Stimulated activated memory B cell treated with anti-CD40 and anti-IgM and Interleukin-4, amounts not matched to agents 10 μg/mL and 1 μg/mL and 100 μg/mL, for 72 hours (primary cell): ENCODE measurements at regions not wholly inside any gene's neighbourhood (a gene's known extent, or its start where the extent isn't known, plus 50 kb on each side); places are given as distances from the start of the nearest gene placed in this dataset.
"Not testable (repeated sequence)": the region's sequence is repeated elsewhere in the genome, so short reads cannot be mapped to it uniquely, and the experiment has no call there.

Experiments
- ATAC-seq: fragments of 150-1000 bp; cut with Tn5 transposase; 2 replicates; pipeline ENCODE4 v1.10.0; 2021
- H3K27ac Mint-ChIP-seq: one replicate; pipeline ENCODE4 v1.8.0; 2022; ENCODE audit warnings: mild to moderate bottlenecking, mixed read lengths
- H3K27me3 Mint-ChIP-seq: one replicate; pipeline ENCODE4 v1.8.0; 2022; ENCODE audit warnings: mixed read lengths
- H3K36me3 Mint-ChIP-seq: one replicate; pipeline ENCODE4 v1.8.0; 2022; ENCODE audit warnings: mixed read lengths
- H3K4me1 Mint-ChIP-seq: one replicate; pipeline ENCODE4 v1.8.0; 2022; ENCODE audit warnings: mixed read lengths
- H3K4me3 Mint-ChIP-seq: one replicate; pipeline ENCODE4 v1.8.0; 2022; ENCODE audit warnings: mild to moderate bottlenecking, moderate library complexity, mixed read lengths
- H3K9me3 Mint-ChIP-seq: one replicate; pipeline ENCODE4 v1.8.0; 2022; ENCODE audit warnings: mixed read lengths

DNA sequence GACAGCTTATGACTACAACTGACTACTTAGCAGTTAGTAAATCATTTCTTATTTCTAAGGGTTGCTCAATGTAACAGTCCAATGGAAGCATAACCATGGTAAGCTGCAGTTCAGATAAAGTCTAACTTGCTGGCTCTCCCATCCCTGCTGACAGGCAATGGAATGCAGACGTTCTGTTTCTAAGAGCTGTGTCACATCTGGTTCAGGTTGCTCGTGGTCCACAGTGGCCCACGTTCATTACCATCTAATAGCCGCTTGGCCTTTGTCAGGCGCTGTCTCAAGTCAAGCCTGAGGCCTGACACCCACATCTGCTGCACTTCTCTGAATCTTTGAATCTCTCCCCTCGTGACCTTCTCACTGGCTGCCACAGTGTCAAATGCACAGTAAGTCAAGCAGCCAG, 240.8 kb downstream of the FGFR2 start:
- no peaks in the 10 kb centered on the region for H3K36me3 Mint-ChIP-seq
- no peaks in the 10 kb centered on the region for H3K27me3 Mint-ChIP-seq
- H3K27ac Mint-ChIP-seq: no peak overlapping the region

DNA sequence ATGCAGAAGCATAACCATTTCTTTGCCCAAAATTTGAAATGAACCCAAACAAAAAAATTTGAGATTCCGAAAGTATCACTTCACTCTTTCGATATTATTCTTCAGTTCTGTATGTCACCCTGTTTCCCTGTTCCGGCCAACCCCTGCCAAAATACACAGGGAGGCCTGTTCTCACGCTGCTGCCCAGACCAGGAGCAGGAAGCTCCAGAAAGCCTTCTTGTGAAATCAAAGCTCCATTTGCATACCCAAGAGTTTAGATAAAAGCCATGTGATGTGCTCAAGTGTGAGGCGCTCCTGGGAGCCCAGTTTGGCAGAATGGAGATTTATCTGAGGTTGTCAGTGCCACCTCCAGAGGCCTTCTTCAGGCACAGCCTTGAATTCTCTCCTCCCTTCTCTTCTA, 236.2 kb downstream of the FGFR2 start:
- H3K9me3 Mint-ChIP-seq: peaks cover 4% of the 10 kb centered on the region

More for the DNA sequence above, 240.8 kb downstream of the FGFR2 start:
- H3K9me3 Mint-ChIP-seq: peaks cover 4% of the 10 kb centered on the region
- no peak overlapping the region for H3K4me3 Mint-ChIP-seq
- H3K4me1 Mint-ChIP-seq: no peaks in the 10 kb centered on the region
- ATAC-seq: no peak

DNA sequence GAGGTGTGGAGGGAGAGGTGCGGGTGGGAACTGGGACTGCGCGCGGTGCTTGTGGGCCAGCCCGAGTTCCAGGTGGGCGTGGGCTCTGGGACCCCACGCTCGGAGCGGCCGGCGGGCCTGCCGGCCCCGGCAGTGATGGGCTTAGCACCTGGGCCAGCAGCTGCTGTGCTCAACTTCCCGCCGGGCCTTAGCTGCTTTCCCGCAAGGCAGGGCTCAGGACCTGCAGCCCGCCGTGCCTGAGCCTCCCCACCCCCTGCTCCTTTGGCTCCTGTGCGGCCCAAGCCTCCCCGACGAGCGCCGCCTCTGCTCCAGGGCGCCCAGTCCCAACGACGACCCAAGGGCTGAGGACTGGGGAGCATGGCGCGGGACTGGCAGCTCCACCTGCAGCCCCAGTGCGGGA, 232.7 kb downstream of the FGFR2 start:
- no peaks in the 10 kb centered on the region for H3K36me3 Mint-ChIP-seq

More for the DNA sequence above, 236.2 kb downstream of the FGFR2 start:
- no peak overlapping the region for H3K4me3 Mint-ChIP-seq
- H3K36me3 Mint-ChIP-seq: no peaks in the 10 kb centered on the region
- no peaks in the 10 kb centered on the region for H3K27me3 Mint-ChIP-seq
- no peak overlapping the region for H3K27ac Mint-ChIP-seq
- no peaks in the 10 kb centered on the region for H3K4me1 Mint-ChIP-seq
- no peak for ATAC-seq

DNA sequence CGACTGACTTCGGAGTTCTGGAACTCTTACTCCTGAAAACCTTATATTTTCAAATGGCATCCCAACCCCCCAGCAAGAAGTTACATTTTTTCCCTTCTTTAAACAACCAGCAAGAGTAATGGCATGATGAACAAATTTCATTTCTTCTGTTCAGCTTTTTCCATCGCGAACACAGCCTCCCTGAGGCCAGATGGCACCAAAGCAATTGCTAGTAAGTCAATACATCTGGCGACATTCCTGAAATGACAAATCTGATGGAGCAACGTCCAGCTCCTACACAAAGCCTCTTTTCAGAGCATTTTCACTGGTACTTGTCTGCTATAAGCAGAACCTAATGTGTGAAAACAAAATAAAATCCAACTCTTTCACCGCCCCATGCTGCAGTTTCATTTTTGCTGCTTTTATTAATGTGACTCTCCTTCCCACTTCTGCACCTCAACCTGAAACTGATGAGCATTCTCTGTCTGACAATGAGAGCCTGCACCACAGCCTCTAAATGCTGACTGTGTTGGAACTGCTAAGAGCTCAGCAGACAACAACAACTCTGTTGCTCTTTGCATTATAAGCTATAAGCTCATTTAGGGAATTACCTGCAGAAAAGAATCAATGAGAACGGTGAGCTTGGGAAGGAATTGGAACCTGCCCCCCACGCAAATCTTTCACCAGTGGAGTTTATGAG, 229.8 kb downstream of the FGFR2 start:
- no peaks in the 10 kb centered on the region for H3K9me3 Mint-ChIP-seq
- no peak overlapping the region for H3K27ac Mint-ChIP-seq
- H3K27me3 Mint-ChIP-seq: no peaks in the 10 kb centered on the region
- H3K36me3 Mint-ChIP-seq: no peaks in the 10 kb centered on the region
- H3K4me3 Mint-ChIP-seq: no peak overlapping the region
- H3K4me1 Mint-ChIP-seq: no peaks in the 10 kb centered on the region
- ATAC-seq: no peak

More for the DNA sequence above, 232.7 kb downstream of the FGFR2 start:
- no peak for ATAC-seq
- H3K4me3 Mint-ChIP-seq: no peak overlapping the region
- H3K27me3 Mint-ChIP-seq: no peaks in the 10 kb centered on the region
- H3K9me3 Mint-ChIP-seq: no peaks in the 10 kb centered on the region
- no peaks in the 10 kb centered on the region for H3K4me1 Mint-ChIP-seq
- no peak overlapping the region for H3K27ac Mint-ChIP-seq

DNA sequence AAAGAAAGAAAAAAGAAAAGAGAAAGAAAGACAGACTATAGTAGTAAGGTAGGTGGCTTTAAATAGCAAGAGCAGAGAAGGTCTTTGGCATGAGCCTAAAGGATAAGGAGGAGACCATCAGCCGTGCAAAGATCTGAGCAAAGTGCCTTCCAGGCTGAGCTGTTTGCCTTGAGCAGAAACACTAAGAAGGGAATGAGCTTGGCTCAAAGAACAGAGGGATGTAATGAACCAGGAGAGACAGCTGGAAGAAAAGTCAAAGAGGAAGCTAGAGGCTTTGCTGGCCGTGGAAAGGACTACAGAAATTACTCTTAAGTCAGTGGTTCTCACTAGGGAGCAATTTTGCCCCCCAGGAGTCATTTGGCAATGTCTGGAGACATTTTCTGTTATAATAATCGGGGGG, 228.6 kb downstream of the FGFR2 start:
- Mint-ChIP-seq H3K27ac (no peak overlapping the region), H3K4me1 (no peaks in the 10 kb centered on the region), H3K27me3 (no peaks in the 10 kb centered on the region), H3K4me3 (no peak overlapping the region), H3K9me3 (peaks cover 5% of the 10 kb centered on the region), H3K36me3 (no peaks in the 10 kb centered on the region)
- ATAC-seq: no peak

DNA sequence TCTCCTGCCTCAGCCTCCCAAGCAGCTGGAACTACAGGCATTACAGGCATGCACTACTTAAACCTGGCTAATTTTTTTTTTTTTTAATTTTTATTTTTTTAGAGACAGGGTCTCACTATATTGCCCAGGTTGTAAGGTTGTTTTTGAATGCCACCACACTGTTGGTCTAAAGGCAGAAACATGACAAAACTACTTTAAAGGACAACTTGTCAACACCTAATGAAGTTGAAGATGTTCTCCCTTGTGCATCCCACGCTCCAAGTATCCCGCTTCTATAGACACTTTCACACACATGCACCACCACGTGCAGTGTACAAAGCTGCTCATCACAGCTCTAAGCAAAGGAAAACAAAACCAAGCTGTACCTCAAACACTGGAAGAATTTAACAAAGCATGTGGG, 226.4 kb downstream of the FGFR2 start:
- Mint-ChIP-seq H3K27ac (no peak overlapping the region), H3K36me3 (no peaks in the 10 kb centered on the region), H3K4me1 (no peaks in the 10 kb centered on the region), H3K27me3 (no peaks in the 10 kb centered on the region), H3K9me3 (peaks cover 9% of the 10 kb centered on the region), H3K4me3 (no peak overlapping the region)
- no peak for ATAC-seq

DNA sequence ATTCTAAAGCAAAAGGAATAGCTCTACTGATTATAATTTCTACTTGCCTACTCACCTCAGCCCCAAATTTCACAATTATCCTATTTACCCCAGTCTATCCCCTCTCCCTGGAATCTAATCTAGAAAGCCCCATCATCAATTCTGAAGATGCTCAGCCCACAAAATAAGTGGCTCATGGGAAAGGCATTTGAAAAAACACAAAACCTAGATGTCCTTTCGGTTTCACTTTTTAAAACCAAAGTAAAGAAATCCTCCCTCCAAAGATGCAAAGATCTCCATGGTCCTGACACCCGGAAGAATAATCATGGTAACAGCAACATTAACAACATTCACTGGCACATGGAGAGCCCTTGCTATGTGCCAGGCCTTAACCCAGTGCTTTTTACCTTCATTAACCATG, 224.8 kb downstream of the FGFR2 start:
- Mint-ChIP-seq H3K27me3 (peaks cover 8% of the 10 kb centered on the region), H3K4me3 (no peak overlapping the region), H3K4me1 (no peaks in the 10 kb centered on the region), H3K36me3 (no peaks in the 10 kb centered on the region), H3K9me3 (peaks cover 12% of the 10 kb centered on the region), H3K27ac (no peak overlapping the region)
- ATAC-seq: no peak

DNA sequence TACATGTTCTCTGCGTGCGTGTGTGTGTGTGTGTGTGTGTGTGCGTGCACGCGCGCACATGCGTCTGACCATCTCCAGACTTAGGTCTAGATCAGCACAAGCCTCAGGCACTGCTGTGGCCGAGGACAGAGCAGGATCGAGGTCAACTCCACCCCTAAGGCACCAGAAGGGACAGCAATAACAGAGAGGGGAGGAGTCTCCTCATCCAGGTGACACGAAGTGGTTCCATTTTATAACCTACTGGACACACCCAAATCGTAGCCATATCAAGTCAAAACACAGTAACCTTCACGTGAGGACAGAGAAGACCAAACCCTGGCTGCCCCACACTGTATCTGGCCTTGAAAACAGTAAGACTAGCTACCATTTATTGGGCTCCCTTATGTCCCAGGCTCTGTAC, 224.1 kb downstream of the FGFR2 start:
- Mint-ChIP-seq H3K27ac (no peak overlapping the region), H3K4me1 (no peaks in the 10 kb centered on the region), H3K4me3 (no peak overlapping the region), H3K27me3 (peaks cover 8% of the 10 kb centered on the region), H3K36me3 (no peaks in the 10 kb centered on the region), H3K9me3 (peaks cover 12% of the 10 kb centered on the region)
- ATAC-seq: no peak

DNA sequence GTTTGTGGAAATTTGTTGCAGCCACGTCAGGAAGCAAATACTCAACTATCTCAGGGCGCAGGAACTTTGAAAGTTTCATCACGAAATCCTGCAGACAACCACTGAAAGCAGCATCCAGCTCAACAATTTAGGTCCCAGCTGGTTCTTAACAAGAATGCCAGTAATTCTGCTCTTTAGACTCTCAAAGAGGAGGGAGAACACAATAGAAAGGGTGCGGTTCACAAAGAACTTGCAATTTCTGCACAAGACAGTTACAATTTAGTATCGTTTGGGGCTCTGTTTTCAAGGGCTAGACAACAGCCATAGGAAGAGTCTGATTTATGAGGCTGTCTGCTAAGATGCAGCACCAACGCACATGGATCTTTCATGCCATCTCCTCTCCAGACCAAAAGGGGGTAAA, 223.1 kb downstream of the FGFR2 start:
- H3K4me1 Mint-ChIP-seq: no peaks in the 10 kb centered on the region
- H3K27ac Mint-ChIP-seq: no peak overlapping the region
- no peak for ATAC-seq
- peaks cover 8% of the 10 kb centered on the region for H3K27me3 Mint-ChIP-seq
- H3K4me3 Mint-ChIP-seq: no peak overlapping the region
- H3K9me3 Mint-ChIP-seq: peaks cover 12% of the 10 kb centered on the region
- no peaks in the 10 kb centered on the region for H3K36me3 Mint-ChIP-seq

DNA sequence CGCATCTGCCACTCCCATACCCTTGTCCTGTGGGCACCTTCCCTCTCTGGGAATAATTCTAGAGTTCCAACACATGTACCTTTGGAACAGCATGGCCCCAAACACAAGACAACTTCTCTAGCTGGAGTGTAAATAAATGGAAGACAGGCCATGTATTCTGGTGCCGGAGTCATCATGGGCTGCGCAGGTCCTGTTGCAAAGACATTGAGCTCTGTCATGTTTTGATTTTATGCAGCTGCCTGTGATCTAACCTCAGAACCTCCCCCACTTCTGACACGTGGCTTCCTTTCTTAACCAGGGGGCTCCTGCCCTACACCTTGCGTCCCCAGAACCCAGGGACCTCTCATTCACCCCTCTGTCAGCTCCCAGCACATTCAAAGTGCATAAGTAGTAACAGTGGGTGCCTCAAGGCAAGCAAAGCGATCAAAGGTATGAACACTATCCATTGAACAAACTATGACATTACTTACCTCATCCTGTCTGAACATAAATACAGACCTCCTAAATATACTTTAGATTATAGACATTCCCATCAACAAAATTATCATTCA, 219.9 kb downstream of the FGFR2 start:
- Mint-ChIP-seq H3K4me3 (no peak overlapping the region), H3K36me3 (no peaks in the 10 kb centered on the region), H3K27me3 (peaks cover 8% of the 10 kb centered on the region), H3K27ac (no peak overlapping the region), H3K4me1 (no peaks in the 10 kb centered on the region), H3K9me3 (peaks cover 15% of the 10 kb centered on the region)
- no peak for ATAC-seq

DNA sequence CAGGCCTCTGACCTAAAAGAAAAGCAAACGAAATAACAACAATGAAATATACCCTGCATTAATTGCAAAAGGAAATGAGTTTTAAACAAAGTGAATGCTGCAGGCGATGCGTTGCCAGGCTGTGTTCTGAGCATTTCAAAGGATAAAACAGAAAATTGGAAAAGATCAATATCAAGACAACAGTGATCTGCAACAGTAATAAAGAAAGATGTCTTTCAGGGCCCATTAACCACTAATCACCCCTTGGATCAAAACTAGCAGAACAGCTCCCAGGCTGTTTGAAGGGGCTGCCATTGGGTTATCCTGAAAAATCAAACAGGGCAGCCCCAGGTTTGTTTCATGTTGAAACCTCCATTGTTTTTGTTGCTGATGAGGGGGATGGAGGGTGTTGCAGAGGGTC, 219.2 kb downstream of the FGFR2 start:
- no peaks in the 10 kb centered on the region for H3K36me3 Mint-ChIP-seq
- no peak overlapping the region for H3K27ac Mint-ChIP-seq
- no peak overlapping the region for H3K4me3 Mint-ChIP-seq
- peaks cover 13% of the 10 kb centered on the region for H3K9me3 Mint-ChIP-seq
- H3K27me3 Mint-ChIP-seq: peaks cover 8% of the 10 kb centered on the region
- H3K4me1 Mint-ChIP-seq: no peaks in the 10 kb centered on the region
- ATAC-seq: no peak

DNA sequence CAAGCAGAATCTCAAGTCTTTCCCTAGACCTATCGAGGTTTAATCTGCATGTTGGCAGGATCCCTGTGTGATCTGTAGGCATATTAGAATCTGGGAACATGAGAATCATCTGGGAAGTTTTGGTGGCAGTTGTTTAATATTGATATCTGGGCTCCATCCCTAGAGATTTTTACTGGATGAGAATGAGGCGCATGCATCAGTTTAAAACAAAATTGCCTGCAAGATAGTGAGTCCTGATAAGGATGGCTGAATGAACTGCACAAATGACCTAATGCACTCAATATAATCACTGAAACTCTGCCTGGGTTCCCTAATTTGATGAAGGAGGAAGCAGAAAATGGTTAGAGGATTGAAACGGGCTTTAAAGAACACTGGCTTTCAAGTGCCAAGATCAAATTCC, 218.0 kb downstream of the FGFR2 start:
- no peak for ATAC-seq
- Mint-ChIP-seq H3K4me3 (no peak overlapping the region), H3K36me3 (no peaks in the 10 kb centered on the region), H3K27ac (no peak overlapping the region), H3K27me3 (peaks cover 8% of the 10 kb centered on the region), H3K4me1 (no peaks in the 10 kb centered on the region), H3K9me3 (peaks cover 9% of the 10 kb centered on the region)

DNA sequence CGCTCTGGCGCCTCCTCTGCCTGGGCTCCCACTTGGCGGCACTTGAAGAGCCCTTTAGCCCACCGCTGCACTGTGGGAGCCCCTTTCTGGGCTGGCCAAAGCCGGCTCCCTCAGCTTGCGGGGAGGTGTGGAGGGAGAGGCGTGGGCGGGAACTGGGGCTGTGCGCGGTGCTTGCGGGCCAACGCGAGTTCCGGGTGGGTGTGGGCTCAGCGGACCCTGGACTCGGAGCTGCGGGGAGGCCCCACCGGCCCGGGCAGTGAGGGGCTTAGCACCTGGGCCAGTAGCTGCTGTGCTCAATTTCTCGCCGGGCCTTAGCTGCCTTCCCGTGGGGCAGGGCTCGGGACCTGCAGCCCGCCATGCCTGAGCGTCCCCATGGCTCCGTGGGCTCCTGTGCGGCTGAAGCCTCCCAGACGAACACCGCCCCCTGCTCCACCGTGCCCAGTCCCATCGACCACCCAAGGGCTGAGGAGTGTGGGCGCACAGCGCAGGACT, 216.2 kb downstream of the FGFR2 start:
- H3K27ac Mint-ChIP-seq, H3K9me3 Mint-ChIP-seq, H3K27me3 Mint-ChIP-seq, H3K4me1 Mint-ChIP-seq, ATAC-seq, H3K36me3 Mint-ChIP-seq, H3K4me3 Mint-ChIP-seq: not testable (repeated sequence)

DNA sequence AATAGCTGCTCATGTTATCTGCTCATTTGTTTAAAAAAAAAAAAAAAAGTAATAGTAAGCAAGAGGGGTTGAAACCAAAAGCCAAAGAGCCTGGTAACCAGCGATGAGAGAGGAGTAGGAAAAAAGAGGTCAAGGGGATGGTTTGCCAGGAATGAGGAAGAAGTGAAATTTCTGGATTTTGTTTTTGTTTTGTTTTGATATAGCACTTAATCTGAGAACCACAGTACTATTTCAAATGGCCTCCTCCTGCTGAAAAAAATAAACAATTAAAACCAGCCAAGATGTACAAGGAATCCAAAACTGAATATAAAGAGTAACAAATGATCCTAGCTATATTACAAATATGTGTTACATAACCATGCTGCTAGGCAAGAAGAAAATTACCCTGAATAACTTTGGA, 213.1 kb downstream of the FGFR2 start:
- no peaks in the 10 kb centered on the region for H3K27me3 Mint-ChIP-seq
- no peak for ATAC-seq
- no peaks in the 10 kb centered on the region for H3K4me1 Mint-ChIP-seq
- H3K36me3 Mint-ChIP-seq: no peaks in the 10 kb centered on the region
- H3K4me3 Mint-ChIP-seq: no peak overlapping the region
- H3K27ac Mint-ChIP-seq: no peak overlapping the region
- peaks cover 6% of the 10 kb centered on the region for H3K9me3 Mint-ChIP-seq

DNA sequence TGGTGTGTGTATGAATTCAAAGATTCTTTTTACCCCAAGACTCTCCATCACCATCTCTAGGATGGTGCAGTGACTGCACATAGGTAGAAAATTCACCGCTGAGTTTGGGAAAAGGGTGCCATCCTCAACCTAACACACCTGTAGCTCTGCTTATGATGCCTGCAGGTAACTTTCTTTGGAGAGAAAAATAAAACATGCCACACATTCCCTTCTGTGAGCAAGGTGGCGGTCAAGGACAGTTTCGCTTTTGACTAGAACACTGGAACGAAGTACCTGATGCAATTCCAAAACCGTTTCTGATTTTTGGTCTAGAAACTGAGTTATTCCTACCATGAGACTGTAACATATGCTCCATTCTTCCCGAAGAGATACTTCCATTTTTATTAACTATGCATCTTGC, 205.6 kb downstream of the FGFR2 start:
- H3K4me3 Mint-ChIP-seq: no peak overlapping the region
- H3K27me3 Mint-ChIP-seq: no peaks in the 10 kb centered on the region
- H3K27ac Mint-ChIP-seq: no peak overlapping the region
- peaks cover 7% of the 10 kb centered on the region for H3K9me3 Mint-ChIP-seq
- ATAC-seq: no peak
- no peaks in the 10 kb centered on the region for H3K4me1 Mint-ChIP-seq
- no peaks in the 10 kb centered on the region for H3K36me3 Mint-ChIP-seq

DNA sequence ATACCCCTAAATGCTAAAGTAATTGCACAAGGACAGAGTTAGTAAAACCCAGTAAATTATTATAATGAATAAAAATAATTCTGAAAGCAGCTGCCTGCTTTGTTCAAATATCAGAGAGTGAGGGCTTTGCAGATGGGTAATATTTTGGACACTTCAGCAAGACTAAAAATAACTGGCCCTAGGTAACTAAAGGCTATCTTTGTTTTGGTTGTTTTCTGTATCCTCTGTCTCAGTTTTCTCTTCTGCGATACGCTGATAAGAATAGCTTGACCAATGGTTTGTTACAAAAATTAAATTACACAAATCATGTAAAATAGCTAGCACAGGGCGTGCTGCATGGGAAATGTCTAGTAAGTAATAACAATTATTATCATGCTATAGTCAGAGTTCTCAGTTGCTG, 204.7 kb downstream of the FGFR2 start:
- Mint-ChIP-seq H3K9me3 (peaks cover 7% of the 10 kb centered on the region), H3K27ac (no peak overlapping the region), H3K27me3 (no peaks in the 10 kb centered on the region), H3K4me3 (no peak overlapping the region), H3K36me3 (no peaks in the 10 kb centered on the region), H3K4me1 (no peaks in the 10 kb centered on the region)
- ATAC-seq: no peak
